OCI-LY7 (cell line): ENCODE measurements at regions not wholly inside any gene's neighbourhood (a gene's known extent, or its start where the extent isn't known, plus 50 kb on each side); places are given as distances from the start of the nearest gene placed in this dataset.

Source experiments
- BruUV-seq: library from RNA; stranded (reverse); fragments of 400-500 nt; replicated peaks from 2 replicates; lab custom pipeline; 2021; lab: Mats Ljungman, UMichigan
- CTCF ChIA-PET: fragments of 300-600 bp; sonication (Branson Sonifier 250); formaldehyde crosslinking; loops from one replicate; lab custom pipeline; 2022; ENCODE audit warnings: antibody characterized with exemption; ENCODE audit not compliant: unreplicated experiment; lab: Charles Lee
- POLR2A ChIA-PET: fragments of 300-600 bp; sonication (Branson Sonifier 250); formaldehyde crosslinking; loops from one replicate; lab custom pipeline; 2022; ENCODE audit warnings: antibody characterized with exemption; lab: Charles Lee
- DNase-seq: peaks from one replicate; pipeline ENCODE4 v3.0.0-alpha.2; 2015; ENCODE audit warnings: low spot score
- H2AFZ ChIP-seq: fragments of 200-600 bp; sonication (generic), shearing (Covaris generic); 2 replicates; pipeline ENCODE4 v1.6.1; 2014; ENCODE audit warnings: mild to moderate bottlenecking, antibody characterized with exemption, low read length, moderate library complexity
- H3K27ac ChIP-seq: fragments of 200-600 bp; sonication (generic); 2 replicates; pipeline ENCODE4 v1.5.1; 2014; ENCODE audit warnings: mixed run types, low read depth, mild to moderate bottlenecking, moderate library complexity, low read length, inconsistent platforms; ENCODE audit not compliant: poor library complexity, severe bottlenecking
- H3K36me3 ChIP-seq: fragments of 200-600 bp; sonication (generic); 2 replicates; pipeline ENCODE4 v1.6.1; 2014; ENCODE audit warnings: mild to moderate bottlenecking, antibody characterized with exemption, low read length, moderate library complexity, mixed read lengths; ENCODE audit not compliant: insufficient read depth
- H3K4me1 ChIP-seq: fragments of 200-600 bp; sonication (generic); 2 replicates; pipeline ENCODE4 v1.5.1; 2014; ENCODE audit warnings: mild to moderate bottlenecking, low read length; ENCODE audit not compliant: insufficient read depth, poor library complexity, severe bottlenecking
- H3K4me2 ChIP-seq: fragments of 200-600 bp; sonication (generic); 2 replicates; pipeline ENCODE4 v1.6.1; 2014; ENCODE audit warnings: mild to moderate bottlenecking, low read length
- H3K4me3 ChIP-seq: fragments of 200-600 bp; sonication (generic); 2 replicates; pipeline ENCODE4 v1.5.1; 2014; ENCODE audit warnings: mild to moderate bottlenecking, low read depth, low read length; ENCODE audit not compliant: poor library complexity, severe bottlenecking
- H3K79me2 ChIP-seq: fragments of 200-600 bp; sonication (generic); 2 replicates; pipeline ENCODE4 v1.6.1; 2016; ENCODE audit warnings: low read depth, mild to moderate bottlenecking, low read length, moderate library complexity, mixed read lengths; ENCODE audit not compliant: insufficient read depth
- H3K9me2 ChIP-seq: fragments of 200-600 bp; sonication (generic); 2 replicates; pipeline ENCODE4 v1.6.1; 2016; ENCODE audit warnings: mild to moderate bottlenecking, low read length, mixed read lengths; ENCODE audit not compliant: insufficient read depth
- H3K9me3 ChIP-seq: fragments of 200-600 bp; sonication (generic); 2 replicates; pipeline ENCODE4 v1.6.1; 2014; ENCODE audit warnings: mild to moderate bottlenecking, mixed run types, low read length, mixed read lengths
- H4K20me1 ChIP-seq: fragments of 200-600 bp; sonication (generic); 2 replicates; pipeline ENCODE4 v1.6.1; 2014; ENCODE audit warnings: mild to moderate bottlenecking, antibody characterized with exemption, low read length, moderate library complexity, mixed read lengths; ENCODE audit not compliant: insufficient read depth
- CTCF ChIP-seq: fragments of 200-600 bp; sonication (generic); conservative IDR thresholded peaks from 2 replicates; pipeline ENCODE4 v1.5.1; 2014; ENCODE audit warnings: mild to moderate bottlenecking, antibody characterized with exemption, low read length, moderate library complexity, mixed read lengths
- EZH2phosphoT487 ChIP-seq: fragments of 200-600 bp; sonication (generic); IDR thresholded peaks from 2 replicates; pipeline ENCODE4 v1.6.1; 2018; ENCODE audit warnings: low read depth, borderline replicate concordance, mild to moderate bottlenecking, mixed run types, antibody characterized with exemption, low read length, moderate library complexity, mixed read lengths
- intact Hi-C: fragments of 100-400 bp; cut with micrococcal nuclease; formaldehyde crosslinking; loops from one replicate; pipeline ENCODE4 v1.10.0; 2022; ENCODE audit not compliant: unreplicated experiment

GRCh38 chrX:40459571-40460158 is 121.1 kb upstream of the ATP6AP2 start:
- BruUV-seq, result no TSS peak
- TF ChIP-seq CTCF, result no peak
- no peak overlapping the region for H3K27ac ChIP-seq
- no peaks in the 10 kb centered on the region for H4K20me1 ChIP-seq
- no peaks in the 10 kb centered on the region for H3K4me1 ChIP-seq
- CTCF ChIA-PET, result no interaction called here
- no peak overlapping the region for H3K4me3 ChIP-seq
- H3K79me2 ChIP-seq, result no peaks in the 10 kb centered on the region
- no peak overlapping the region for H3K4me2 ChIP-seq
- DNase-seq, result no peak
- POLR2A ChIA-PET, result no interaction called here
- H3K36me3 ChIP-seq, result no peaks in the 10 kb centered on the region
- intact Hi-C loops, result no loop called here
- H2AFZ ChIP-seq, result no peak overlapping the region
- no peaks in the 10 kb centered on the region for H3K9me2 ChIP-seq
- H3K9me3 ChIP-seq, result no peaks in the 10 kb centered on the region

GRCh38 chrX:40457406-40457805 is 123.4 kb upstream of the ATP6AP2 start:
- no peaks in the 10 kb centered on the region for H3K9me2 ChIP-seq
- no peaks in the 10 kb centered on the region for H3K9me3 ChIP-seq
- no peaks in the 10 kb centered on the region for H4K20me1 ChIP-seq
- intact Hi-C loops, result no loop called here
- H3K4me2 ChIP-seq, result no peak overlapping the region
- no TSS peak for BruUV-seq
- no peak overlapping the region for H2AFZ ChIP-seq
- ChIA-PET CTCF (no interaction called here), POLR2A (no interaction called here)
- no peak for DNase-seq
- no peak overlapping the region for H3K27ac ChIP-seq
- TF ChIP-seq CTCF (no peak), EZH2phosphoT487 (no peak)
- H3K36me3 ChIP-seq, result no peaks in the 10 kb centered on the region
- H3K79me2 ChIP-seq, result no peaks in the 10 kb centered on the region
- H3K4me3 ChIP-seq, result no peak overlapping the region
- no peaks in the 10 kb centered on the region for H3K4me1 ChIP-seq

GRCh38 chrX:40452031-40452430 is 128.7 kb upstream of the ATP6AP2 start:
- Histone ChIP-seq H3K9me3 (no peaks in the 10 kb centered on the region), H3K9me2 (no peaks in the 10 kb centered on the region), H3K27ac (no peak overlapping the region), H3K79me2 (no peaks in the 10 kb centered on the region), H3K4me3 (no peak overlapping the region), H3K4me1 (no peaks in the 10 kb centered on the region), H3K36me3 (no peaks in the 10 kb centered on the region), H4K20me1 (no peaks in the 10 kb centered on the region), H2AFZ (no peak overlapping the region), H3K4me2 (no peak overlapping the region)
- intact Hi-C loops, result no loop called here
- POLR2A ChIA-PET, result no interaction called here
- CTCF ChIA-PET, result no interaction called here
- no peak for DNase-seq
- BruUV-seq, result no TSS peak
- TF ChIP-seq CTCF (no peak), EZH2phosphoT487 (no peak)
